HG03135 (cell line): ENCODE measurements at regions not wholly inside any gene's neighbourhood (a gene's known extent, or its start where the extent isn't known, plus 50 kb on each side); places are given as distances from the start of the nearest gene placed in this dataset.

Experiments
- ATAC-seq: cut with Tn5 transposase; IDR thresholded peaks from one replicate; pipeline ENCODE4 v1.9.1; 2021; ENCODE audit warnings: mild to moderate bottlenecking, moderate library complexity; ENCODE audit not compliant: unreplicated experiment

DNA sequence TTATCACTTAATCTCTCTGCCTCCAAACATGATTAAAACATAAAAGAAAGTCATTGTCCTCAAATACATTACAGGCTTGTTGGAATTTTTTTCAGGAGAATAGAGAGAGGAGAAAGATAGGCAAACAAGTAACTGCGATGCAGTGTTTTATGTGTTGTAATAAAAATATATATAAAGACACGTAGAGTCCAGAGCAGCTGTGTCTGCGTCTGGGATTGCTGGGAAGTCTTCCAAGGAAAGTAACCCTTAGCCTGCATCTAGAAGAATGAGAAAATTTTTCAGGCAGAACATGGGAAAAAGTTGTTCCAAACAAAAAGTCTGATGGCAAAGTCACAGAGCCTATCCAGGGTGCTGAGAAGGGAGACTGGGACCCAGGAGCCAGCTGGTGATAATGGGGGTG lies 91.8 kb upstream of the ST6GAL2 start:
- ATAC-seq: no peak

DNA sequence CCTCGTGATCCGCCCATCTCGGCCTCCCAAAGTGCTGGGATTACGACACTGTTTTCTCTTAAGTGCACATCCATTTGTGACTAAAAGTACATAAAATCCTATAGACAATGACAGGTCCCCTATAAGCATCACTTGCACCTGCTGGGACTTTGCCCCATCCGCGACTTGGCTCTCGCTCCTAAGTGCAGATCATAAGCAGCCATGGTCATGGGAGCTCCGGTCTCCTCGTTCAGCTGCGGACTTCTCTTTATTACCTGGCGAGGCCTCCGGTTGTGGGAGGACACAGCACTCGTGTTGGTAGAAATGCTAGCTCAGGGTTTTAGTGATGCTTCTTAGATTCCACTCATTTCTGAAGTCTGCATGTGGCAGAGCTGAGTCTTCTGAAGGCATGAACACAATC lies 92.7 kb upstream of the ST6GAL2 start:
- no peak for ATAC-seq

DNA sequence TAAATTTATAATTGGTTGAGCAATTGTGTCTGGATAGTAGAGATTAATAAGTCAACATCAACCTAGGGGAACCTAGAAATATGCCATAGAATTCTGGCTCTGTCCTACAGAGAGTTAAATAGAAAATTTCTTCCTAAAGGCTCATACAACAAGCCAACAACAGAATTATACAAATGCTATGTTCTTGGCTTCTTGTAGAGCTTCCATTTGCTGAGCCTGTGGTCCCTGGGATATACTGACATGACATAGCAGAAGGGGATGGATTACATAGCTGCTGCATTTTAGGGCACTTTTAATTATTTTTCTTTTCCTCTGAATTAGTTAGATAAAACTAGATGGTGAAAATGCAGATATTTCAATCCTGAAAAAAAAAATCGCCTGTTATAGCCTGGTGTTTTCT lies 95.5 kb upstream of the ST6GAL2 start:
- ATAC-seq: no peak

DNA sequence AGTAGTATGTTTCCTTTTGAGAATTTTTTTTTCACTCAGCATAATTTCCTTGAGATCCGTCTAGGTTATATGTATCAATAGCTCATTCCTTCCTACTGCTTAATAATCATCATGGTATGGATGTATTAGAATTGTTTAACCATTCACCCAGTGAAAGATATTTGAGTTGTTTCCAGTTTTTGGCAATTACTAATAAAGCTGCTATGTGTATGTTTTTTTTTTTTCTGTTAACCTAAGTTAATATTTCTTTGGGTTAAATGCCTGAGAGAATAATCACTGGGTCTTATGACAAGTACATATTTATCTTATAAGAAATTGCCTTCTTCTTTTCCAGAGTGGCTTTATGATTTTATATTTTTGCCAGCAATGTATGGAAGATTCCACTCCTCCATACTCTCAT lies 96.4 kb upstream of the ST6GAL2 start:
- no peak for ATAC-seq

DNA sequence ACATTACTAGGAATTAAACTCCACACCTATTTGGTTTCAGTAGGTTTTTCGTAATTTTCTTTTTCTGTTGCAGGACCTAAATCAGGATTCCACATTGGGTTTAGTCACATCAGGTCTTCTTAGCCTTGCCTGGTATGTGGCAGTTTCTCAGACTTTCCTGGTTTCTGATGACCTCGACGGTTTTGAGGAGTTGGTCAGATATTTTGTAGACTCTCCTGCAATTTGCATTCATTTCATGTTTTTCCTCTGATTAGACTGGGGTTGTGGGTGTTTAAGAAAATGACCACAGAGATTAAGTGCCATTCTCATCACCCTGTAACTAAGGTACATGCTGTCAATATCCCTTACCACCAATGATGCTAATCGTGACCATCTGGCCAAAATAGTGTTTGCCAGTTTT lies 97.3 kb upstream of the ST6GAL2 start:
- no peak for ATAC-seq

DNA sequence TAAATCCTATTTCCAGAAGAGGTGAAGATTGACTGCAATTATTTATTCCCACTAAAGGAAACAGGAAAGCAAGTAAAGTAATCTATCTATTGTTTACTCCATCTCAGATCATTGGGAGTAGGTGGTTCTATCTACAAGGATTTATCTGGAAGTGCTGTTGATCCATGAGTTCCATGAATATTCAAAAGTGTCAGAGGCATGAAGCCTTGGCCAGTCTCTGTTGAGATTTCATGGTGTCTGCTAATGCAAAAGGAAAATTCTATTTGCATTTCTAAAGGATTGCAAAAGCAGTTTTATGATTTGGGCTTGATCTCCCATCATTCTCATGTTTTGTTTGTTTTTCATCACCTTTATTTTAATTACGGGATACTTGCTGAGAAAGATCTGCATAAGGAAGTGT lies 102.4 kb upstream of the ST6GAL2 start:
- ATAC-seq: no peak

DNA sequence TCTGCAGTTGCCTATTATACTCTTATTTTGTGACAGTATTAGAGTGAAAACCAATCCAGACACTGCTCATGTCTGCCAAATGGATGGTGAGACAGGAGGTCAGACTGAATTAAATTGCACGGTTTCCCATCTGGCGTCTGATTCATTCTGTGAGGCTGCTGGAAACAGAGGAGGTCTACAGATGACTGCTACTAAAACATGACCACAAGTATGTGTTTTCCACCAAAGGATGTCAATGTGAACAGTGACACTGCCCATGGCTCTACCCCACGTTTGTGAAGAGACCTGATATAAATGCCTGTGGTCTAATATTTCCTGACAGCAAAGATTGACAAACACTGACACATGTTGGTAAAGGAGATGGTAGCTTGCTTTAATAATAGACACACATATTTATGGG lies 104.3 kb upstream of the ST6GAL2 start:
- no peak for ATAC-seq

DNA sequence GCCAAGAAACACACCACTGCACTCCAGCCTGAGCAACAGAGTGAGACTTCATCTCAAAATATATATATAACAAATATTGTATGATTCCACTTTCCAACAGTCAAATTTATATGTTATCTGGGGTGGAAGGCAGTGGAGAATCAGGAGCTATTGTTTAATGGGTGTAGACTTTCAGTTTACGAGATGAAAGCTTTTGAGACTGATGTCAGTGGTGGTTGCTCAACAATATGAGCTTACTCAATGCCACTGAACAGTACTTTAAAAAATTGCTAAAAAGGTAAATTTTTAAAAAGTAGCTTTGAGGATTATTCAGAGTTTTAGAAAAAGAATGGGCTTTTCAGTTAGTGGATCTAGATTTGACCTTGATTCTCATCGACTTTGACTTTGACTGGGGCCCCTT lies 105.9 kb upstream of the ST6GAL2 start:
- no peak for ATAC-seq

DNA sequence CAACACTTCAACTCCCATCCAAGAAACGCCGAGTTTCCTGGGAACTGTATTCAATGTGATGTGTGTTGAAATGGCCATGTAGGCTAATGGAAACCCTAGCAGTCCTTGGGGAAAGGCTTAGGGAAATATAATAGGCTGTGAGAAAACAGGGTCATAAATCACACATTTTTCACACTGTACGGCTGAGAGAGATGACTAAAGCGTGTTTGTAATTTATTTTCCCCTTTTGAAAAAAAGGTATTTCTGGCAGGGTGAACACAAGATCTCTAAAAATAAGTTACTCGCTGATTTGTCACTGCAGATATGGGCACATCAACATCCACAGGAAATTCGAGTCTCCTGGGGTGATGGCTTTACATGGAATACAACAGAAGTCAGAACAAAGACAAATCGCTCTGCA lies 109.6 kb upstream of the ST6GAL2 start:
- ATAC-seq: no peak

DNA sequence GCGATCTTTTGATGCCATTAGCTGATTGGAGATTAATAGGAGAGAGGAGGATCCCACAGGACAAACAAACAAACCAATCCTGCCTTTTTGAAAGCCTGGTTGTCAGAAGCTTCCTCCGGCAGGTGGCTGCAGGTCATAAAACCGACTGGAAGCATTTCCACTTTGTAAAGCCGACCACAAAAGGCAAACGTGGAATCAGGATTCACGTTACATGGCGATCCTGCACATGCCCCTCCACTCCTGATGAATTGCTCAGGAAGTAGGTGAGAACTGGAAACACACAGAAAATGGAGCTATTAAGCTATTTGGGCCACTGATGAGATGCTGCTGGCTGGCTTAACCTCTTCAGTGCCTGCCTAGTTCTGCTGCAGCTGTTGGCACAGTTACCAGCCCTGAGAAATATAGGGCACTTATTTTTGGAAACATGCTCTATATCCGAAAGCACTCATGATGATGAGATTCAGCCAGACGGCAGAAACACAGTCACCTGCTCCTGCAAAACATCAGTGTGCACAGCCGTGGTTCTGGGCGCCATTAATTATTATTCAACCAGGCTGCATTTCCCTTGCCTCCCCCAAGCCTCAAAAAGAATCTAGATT lies 110.3 kb upstream of the ST6GAL2 start:
- ATAC-seq: no peak

DNA sequence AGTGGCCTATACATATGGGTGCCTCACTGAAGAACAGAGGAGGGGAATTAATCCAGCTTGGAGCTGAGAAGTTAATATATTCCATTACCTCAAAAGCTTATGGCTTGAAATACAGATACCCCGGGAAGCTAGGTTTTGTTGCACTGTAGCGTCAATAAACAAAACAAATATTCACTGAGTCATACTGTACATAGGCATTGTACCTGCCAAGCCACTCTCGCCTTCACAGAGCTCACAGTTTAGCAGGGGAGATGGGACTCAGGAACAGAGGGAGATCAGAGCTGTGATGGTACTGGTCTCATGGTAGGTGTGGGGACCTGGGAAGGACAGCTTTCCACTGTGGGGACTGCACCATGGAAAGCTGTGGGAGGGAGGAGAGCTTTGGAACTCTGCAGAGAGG lies 111.2 kb upstream of the ST6GAL2 start:
- no peak for ATAC-seq

DNA sequence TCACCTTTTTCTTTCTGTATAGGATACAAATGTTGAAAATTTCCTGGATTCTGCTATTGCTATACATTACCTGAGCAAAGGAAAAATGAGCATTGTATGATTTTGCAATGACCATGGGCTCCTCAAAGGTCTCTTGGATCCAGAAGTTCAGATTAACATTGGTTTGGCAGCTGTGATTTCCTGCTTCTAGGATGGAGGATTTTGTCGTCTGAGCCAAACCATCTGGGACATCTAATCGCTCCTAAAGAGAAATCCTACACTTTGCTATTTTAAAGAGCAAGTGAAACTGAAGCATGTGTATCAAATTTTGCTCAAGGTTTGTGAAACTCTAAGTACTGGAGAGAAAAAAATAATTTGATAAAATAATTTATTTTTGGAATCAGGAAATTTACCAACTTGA lies 115.1 kb upstream of the ST6GAL2 start:
- no peak for ATAC-seq

DNA sequence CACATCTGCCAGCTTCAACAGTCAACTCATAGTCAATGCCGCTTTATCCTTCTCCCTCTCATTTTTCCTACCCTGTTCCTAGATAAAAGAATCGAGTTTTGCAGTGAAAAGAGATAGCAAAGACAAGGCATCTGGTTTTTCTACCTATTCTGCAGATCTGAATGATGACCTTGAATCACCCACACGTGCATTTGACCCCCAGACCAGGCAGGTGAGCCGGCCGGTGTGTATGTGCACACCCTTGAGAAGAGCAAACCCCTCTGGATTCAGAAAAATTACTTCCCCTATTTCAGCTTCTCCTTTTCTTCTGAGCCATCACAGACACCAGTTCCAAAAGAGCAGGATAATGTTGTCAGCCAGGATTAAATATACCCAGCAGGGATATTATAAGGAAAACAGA lies 115.6 kb upstream of the ST6GAL2 start:
- ATAC-seq: no peak

DNA sequence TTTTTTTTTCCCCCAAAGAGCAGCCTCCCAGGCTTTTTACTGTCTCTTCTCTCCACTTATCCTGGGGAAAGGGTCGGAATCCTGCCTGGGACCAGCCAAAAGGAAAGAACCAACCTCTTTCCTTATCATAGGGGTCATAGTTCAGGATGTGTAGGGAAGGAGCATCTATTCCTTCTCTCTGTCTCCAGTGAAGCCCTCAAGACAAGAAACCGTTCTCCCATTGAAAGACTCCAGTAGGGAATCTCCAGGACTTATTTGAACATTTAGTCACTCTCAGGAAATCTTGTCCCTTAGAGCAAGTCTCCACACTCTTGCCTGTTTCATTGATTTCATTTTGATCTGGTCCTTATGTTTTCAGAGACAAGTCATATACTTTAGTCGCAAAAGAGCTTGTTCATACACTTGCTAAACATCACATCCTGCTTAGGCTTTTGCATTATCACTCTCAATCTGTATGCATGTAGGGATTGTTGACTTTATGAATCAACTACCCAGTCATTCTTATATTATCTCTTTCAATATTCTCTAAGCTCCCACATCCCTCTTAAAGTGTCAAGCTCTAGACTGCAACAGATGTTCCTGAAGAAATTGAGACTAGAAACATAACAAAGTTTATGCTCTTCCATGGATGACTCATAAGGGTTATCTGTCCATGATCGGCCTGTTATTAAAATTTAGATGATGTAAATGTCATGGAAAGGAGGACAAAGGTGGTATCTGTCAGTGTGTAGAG lies 116.2 kb upstream of the ST6GAL2 start:
- no peak for ATAC-seq

DNA sequence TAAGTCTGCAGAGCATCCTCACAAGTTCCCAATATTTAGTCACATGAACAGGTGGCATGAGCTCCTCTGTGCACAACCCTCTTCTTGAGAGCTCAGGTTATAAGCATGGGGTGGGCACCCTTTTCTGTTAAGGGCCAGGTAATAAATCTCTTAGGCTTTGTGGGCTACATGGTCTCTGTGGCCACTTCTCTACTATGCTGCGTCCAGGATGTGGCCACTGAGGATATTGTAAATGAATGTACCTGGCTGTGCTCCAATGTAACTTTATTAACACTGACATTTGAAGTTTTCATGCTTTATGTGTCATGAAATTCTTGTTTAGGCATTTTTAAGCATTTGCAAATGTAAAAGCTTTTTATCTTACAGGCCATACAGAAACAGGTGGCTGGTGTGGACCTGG lies 116.8 kb upstream of the ST6GAL2 start:
- ATAC-seq: no peak

DNA sequence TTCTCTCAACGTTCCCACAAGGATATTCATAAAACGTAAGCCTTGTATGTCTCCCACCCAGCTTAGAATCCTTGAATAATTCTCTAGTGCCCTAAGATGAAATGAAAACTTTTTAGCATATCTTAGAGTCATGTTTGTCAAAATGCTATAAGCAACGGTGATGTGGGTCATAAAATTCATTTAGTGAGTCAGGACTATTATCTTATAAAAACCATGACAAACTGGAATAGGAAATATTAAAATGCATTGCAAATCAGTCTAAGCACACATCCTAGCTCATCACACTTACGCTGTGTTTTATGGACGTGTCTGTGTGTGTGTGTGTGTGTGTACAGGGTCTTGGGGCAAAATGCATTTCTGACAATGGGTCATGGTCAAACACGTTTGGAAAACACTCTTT lies 119.9 kb upstream of the ST6GAL2 start:
- ATAC-seq: no peak

DNA sequence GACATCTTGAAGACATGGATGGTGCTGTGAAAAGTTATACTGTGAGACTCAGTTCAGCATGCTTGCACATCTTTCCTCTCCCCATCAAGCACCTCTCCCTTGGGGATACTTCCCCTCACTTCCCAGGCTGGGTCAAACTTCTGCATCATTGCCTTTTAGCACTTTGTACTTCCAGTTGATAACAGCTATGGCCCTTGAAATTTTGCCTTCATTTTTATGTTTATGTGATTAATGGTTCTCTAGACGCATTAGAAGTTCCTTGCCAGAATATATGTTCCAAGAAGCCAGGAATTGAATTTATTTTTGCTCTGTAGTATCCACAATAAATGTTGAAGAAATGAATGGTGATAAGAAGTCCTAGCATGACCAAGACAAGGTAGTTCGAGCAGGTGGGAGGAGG lies 120.9 kb upstream of the ST6GAL2 start:
- no peak for ATAC-seq

DNA sequence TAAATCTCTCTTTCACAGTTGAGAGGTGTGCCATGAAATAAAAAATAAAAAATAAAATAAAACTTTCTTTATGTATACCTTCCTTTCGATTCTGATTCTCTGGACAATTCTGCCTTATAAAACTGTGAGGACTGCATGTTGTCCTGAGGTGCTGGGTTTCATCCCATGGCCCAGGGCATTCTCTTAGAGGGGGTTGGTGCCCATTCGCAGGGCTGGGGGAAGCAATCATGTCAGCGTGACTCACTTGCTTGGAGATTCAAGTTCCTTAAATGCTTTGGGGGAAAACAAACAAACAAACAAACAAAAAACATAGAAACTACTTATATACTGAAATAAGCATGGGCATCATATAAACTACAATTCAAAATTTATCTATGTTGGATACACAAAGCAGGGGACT lies 122.0 kb upstream of the ST6GAL2 start:
- ATAC-seq: no peak

DNA sequence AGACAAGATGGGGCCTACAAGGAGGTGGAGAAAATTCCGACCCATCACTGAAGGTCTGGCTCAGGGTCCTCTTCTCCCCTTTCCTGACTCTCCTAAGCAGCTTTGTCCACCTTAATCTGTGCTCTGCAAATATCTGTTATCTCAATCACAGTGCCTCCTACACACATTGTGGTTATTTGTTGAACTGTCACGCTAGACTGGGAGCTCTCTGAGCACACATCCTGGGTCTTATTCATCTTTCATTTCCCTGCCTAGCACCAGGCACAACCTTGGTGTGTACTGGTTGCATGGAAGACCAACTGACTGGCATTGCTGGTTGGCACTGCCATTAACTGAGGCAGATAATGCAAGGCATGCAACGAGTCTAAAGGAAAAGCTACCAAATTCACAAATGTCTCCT lies 122.9 kb upstream of the ST6GAL2 start:
- ATAC-seq: no peak

DNA sequence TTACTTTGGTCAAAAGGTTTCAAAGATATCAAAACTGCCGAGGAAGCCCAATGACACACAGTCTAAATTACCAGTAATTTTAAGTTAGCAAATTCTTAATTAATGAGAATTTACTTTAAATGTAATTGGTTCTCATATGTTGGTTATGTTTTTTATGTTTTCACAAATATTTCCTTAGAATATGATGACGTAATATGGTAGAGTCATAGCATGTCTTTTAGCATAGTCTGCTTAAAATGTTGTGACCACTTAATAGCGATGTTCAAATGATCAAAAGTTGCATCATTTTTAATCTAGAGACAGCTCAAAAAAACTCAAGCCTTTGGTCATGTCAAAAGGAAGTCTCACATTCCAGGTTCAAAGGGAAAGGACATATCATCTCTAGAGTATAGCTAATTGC lies 123.3 kb upstream of the ST6GAL2 start:
- no peak for ATAC-seq

DNA sequence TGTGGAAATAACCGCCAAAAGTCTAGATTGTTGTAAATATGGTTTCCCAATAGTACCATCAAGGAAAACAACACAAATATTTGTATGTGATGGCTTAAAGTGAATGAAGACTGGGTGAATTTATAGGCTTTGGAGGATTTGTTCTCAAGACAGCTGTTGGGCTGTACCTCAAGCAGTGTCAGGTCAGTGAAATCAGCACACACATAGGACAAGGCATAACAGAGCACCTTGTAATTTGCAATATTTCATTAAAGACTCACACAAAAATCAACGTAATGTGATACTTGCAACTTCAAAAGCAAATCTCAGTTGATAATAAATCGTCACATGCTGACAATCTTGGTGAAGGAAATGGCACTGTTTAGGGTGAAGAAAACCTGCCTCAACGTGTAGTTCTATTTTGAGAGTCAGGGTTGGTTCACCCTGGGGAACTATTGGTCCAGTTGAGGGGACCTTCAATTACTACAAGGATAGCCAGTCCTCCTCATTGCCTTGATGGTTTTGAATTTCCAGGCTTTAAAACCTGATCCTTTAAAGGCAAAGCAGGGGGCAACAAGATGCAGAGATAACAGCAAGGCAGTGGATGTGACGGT lies 126.8 kb upstream of the ST6GAL2 start:
- ATAC-seq: no peak

DNA sequence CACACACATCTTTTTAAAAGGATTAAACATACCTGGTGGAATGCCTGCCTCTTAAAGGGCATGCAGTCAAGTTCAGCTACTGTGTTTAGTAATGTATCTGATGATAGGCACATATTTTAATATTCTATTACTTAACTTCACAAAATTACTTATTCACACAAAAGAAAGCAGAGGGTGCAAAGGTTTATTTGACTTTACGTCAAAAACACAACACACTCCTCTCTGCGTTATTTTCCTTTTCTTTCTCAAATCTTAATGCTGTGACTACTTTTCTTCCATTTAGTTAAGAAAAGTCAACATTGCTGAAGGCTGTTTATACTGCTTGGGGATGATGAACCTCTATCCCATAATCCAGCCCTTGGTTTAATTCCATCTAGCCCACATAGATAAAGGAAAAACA lies 127.9 kb upstream of the ST6GAL2 start:
- ATAC-seq: no peak

DNA sequence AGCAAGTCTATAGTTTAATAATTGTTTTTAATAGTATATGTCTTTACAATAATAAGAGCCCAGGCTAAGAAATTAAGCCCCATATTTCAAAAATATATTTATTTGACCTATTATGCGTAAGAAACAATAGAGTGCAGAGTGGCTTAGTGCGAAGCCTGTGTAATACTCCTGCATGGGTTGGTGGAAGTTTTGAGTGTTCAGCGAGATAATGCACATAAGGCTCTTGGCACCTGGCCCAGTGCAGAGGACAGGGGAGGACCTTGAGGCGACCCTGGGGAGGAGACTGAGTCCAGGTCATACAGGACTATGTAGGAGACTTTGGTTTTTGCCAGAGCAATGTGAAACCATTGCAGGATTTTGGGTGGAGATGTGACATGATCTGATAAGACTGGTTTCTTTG lies 132.4 kb upstream of the ST6GAL2 start:
- no peak for ATAC-seq
